A549 (cell line): ENCODE measurements at regions not wholly inside any gene's neighbourhood (a gene's known extent, or its start where the extent isn't known, plus 50 kb on each side); places are given as distances from the start of the nearest gene placed in this dataset.

Experiments used
- CHD2 ChIP-seq: fragments of 150-350 bp; IDR thresholded peaks from 2 replicates; pipeline ENCODE4 v1.6.1; 2014; ENCODE audit warnings: low read length; ENCODE audit not compliant: partially characterized antibody
- NFE2L2 ChIP-seq: fragments of 150-350 bp; conservative IDR thresholded peaks from 2 replicates; pipeline ENCODE4 v1.6.1; 2014; ENCODE audit warnings: low read length
- POLR2A ChIP-seq: IDR thresholded peaks from 2 replicates; pipeline ENCODE4 v1.6.1; 2012; ENCODE audit warnings: mild to moderate bottlenecking, low read length
- TF ChIP-seq, protein P1 (sequence below): fragments of >200 bp; sonication (Bioruptor Twin); formaldehyde crosslinking; IDR thresholded peaks from 3 replicates; pipeline ENCODE4 v1.5.1; 2016
- TF ChIP-seq, protein P2 (sequence below): fragments of 450-650 bp; IDR thresholded peaks from 2 replicates; pipeline ENCODE4 v1.6.1; 2014; ENCODE audit warnings: antibody characterized with exemption

DNA sequence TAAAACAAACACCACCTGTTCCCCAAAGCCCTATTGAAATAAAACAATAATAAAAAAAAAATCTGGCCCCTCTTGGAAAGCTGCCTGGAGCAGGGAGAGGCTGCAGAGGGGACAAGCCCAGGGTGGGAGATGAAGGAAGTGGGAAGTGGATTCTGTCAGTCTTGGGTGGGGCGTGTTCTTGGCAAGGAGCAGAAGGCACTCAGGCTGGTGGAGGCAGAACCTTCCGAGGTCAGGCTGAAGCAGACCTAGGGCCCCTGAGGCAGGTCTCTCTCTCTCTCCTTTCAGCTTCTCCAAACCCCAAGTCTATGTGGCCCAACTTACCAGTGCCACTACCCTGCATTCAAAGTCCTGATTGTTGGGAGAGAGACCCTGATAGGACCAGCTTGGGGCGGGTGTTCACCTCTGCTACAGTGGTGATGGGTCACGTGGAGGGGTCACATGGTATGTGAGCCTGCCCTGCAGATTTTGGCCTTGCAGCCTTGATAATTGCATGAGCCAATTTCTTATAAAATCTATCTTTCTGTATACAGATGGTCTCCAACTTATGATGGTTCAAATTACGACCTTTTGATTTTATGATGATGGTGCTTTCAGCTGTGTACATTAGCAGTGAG lies 145.4 kb upstream of the C1orf174 start:
- TF ChIP-seq NFE2L2 (no peak), POLR2A (no peak), CHD2 (no peak)
- TF ChIP-seq, protein P1, sequence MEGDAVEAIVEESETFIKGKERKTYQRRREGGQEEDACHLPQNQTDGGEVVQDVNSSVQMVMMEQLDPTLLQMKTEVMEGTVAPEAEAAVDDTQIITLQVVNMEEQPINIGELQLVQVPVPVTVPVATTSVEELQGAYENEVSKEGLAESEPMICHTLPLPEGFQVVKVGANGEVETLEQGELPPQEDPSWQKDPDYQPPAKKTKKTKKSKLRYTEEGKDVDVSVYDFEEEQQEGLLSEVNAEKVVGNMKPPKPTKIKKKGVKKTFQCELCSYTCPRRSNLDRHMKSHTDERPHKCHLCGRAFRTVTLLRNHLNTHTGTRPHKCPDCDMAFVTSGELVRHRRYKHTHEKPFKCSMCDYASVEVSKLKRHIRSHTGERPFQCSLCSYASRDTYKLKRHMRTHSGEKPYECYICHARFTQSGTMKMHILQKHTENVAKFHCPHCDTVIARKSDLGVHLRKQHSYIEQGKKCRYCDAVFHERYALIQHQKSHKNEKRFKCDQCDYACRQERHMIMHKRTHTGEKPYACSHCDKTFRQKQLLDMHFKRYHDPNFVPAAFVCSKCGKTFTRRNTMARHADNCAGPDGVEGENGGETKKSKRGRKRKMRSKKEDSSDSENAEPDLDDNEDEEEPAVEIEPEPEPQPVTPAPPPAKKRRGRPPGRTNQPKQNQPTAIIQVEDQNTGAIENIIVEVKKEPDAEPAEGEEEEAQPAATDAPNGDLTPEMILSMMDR = no peak
- TF ChIP-seq, protein P2, sequence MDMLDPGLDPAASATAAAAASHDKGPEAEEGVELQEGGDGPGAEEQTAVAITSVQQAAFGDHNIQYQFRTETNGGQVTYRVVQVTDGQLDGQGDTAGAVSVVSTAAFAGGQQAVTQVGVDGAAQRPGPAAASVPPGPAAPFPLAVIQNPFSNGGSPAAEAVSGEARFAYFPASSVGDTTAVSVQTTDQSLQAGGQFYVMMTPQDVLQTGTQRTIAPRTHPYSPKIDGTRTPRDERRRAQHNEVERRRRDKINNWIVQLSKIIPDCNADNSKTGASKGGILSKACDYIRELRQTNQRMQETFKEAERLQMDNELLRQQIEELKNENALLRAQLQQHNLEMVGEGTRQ = no peak
